ENCODE measurements at regions not wholly inside any gene's neighbourhood (a gene's known extent, or its start where the extent isn't known, plus 50 kb on each side); places are given as distances from the start of the nearest gene placed in this dataset.

- FAIRE-seq (no peak), DNase-seq (ENCODE audit: insufficient read length, low spot score) (no peak)
Observed at GRCh38 chr2:41954304-41955291, 93.2 kb upstream of the PKDCC start.

GRCh38 chr2:41955316-41956043, 92.3 kb upstream of the PKDCC start:
- FAIRE-seq, result no peak
- DNase-seq (ENCODE audit: insufficient read length, low spot score), result no peak

GRCh38 chr2:41957431-41957830, 90.4 kb upstream of the PKDCC start:
- FAIRE-seq (no peak), DNase-seq (ENCODE audit: insufficient read length, low spot score) (no peak)

GRCh38 chr2:41958251-41958650, 89.6 kb upstream of the PKDCC start:
- no peak for DNase-seq (ENCODE audit: insufficient read length, low spot score)
- no peak for FAIRE-seq

- no peak for FAIRE-seq
- DNase-seq (ENCODE audit: insufficient read length, low spot score), result no peak
Observed at GRCh38 chr2:41958775-41959174, 89.0 kb upstream of the PKDCC start.

GRCh38 chr2:41959760-41960159, 88.1 kb upstream of the PKDCC start:
- FAIRE-seq, result no peak
- DNase-seq (ENCODE audit: insufficient read length, low spot score), result no peak

GRCh38 chr2:41962922-41963622, 84.7 kb upstream of the PKDCC start:
- FAIRE-seq (no peak), DNase-seq (ENCODE audit: insufficient read length, low spot score) (no peak)

- no peak for FAIRE-seq
- DNase-seq (ENCODE audit: insufficient read length, low spot score), result no peak
Observed at GRCh38 chr2:41963661-41964525, 83.9 kb upstream of the PKDCC start.

GRCh38 chr2:41965173-41965908, 82.5 kb upstream of the PKDCC start:
- FAIRE-seq (no peak), DNase-seq (ENCODE audit: insufficient read length, low spot score) (no peak)

- no peak for FAIRE-seq
Observed at GRCh38 chr2:41965909-41966295, 81.9 kb upstream of the PKDCC start.

GRCh38 chr2:41966431-41966893, 81.4 kb upstream of the PKDCC start:
- no peak for FAIRE-seq

More at GRCh38 chr2:41965909-41966295, 81.9 kb upstream of the PKDCC start:
- no peak for DNase-seq (ENCODE audit: insufficient read length, low spot score)

GRCh38 chr2:41966920-41967319, 80.9 kb upstream of the PKDCC start:
- no peak for DNase-seq (ENCODE audit: insufficient read length, low spot score)
- FAIRE-seq, result no peak

More at GRCh38 chr2:41966431-41966893, 81.4 kb upstream of the PKDCC start:
- no peak for DNase-seq (ENCODE audit: insufficient read length, low spot score)

- DNase-seq (ENCODE audit: insufficient read length, low spot score) (no peak), FAIRE-seq (no peak)
Observed at GRCh38 chr2:41967476-41968181, 80.2 kb upstream of the PKDCC start.

- FAIRE-seq (no peak), DNase-seq (ENCODE audit: insufficient read length, low spot score) (no peak)
Observed at GRCh38 chr2:41968182-41968578, 79.6 kb upstream of the PKDCC start.

GRCh38 chr2:41970988-41971660, 76.7 kb upstream of the PKDCC start:
- no peak for FAIRE-seq
- DNase-seq (ENCODE audit: insufficient read length, low spot score), result no peak

- DNase-seq (ENCODE audit: insufficient read length, low spot score), result no peak
- no peak for FAIRE-seq
Observed at GRCh38 chr2:41972179-41972578, 75.6 kb upstream of the PKDCC start.

- no peak for FAIRE-seq
- no peak for DNase-seq (ENCODE audit: insufficient read length, low spot score)
Observed at GRCh38 chr2:41972819-41973218, 75.0 kb upstream of the PKDCC start.

GRCh38 chr2:41973871-41974270, 74.0 kb upstream of the PKDCC start:
- DNase-seq (ENCODE audit: insufficient read length, low spot score), result no peak
- no peak for FAIRE-seq

Measured in GM19239 (cell line).